A673 (cell line): ENCODE measurements at regions not wholly inside any gene's neighbourhood (a gene's known extent, or its start where the extent isn't known, plus 50 kb on each side); places are given as distances from the start of the nearest gene placed in this dataset.

Experiments used
- EZH2 ChIP-seq: fragments of 200-600 bp; sonication (generic); IDR thresholded peaks from 2 replicates; pipeline ENCODE4 v1.6.1; 2017; ENCODE audit warnings: borderline replicate concordance, low read depth, mild to moderate bottlenecking, mixed read lengths, antibody characterized with exemption, low read length; ENCODE audit not compliant: poor library complexity, severe bottlenecking
- TF ChIP-seq, protein P1 (sequence below): fragments of 300-800, 200-600 bp; sonication (generic); conservative IDR thresholded peaks from 2 replicates; pipeline ENCODE4 v1.5.1; 2017; ENCODE audit warnings: low read depth, mild to moderate bottlenecking, antibody characterized with exemption, low read length, moderate library complexity, mixed read lengths

GRCh38 chr17:56665864-56666263, 72.4 kb downstream of the NOG start:
- TF ChIP-seq, protein P1, sequence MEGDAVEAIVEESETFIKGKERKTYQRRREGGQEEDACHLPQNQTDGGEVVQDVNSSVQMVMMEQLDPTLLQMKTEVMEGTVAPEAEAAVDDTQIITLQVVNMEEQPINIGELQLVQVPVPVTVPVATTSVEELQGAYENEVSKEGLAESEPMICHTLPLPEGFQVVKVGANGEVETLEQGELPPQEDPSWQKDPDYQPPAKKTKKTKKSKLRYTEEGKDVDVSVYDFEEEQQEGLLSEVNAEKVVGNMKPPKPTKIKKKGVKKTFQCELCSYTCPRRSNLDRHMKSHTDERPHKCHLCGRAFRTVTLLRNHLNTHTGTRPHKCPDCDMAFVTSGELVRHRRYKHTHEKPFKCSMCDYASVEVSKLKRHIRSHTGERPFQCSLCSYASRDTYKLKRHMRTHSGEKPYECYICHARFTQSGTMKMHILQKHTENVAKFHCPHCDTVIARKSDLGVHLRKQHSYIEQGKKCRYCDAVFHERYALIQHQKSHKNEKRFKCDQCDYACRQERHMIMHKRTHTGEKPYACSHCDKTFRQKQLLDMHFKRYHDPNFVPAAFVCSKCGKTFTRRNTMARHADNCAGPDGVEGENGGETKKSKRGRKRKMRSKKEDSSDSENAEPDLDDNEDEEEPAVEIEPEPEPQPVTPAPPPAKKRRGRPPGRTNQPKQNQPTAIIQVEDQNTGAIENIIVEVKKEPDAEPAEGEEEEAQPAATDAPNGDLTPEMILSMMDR, result no peak
- TF ChIP-seq EZH2, result no peak
